ENCODE measurements at regions not wholly inside any gene's neighbourhood (a gene's known extent, or its start where the extent isn't known, plus 50 kb on each side); places are given as distances from the start of the nearest gene placed in this dataset.

DNA sequence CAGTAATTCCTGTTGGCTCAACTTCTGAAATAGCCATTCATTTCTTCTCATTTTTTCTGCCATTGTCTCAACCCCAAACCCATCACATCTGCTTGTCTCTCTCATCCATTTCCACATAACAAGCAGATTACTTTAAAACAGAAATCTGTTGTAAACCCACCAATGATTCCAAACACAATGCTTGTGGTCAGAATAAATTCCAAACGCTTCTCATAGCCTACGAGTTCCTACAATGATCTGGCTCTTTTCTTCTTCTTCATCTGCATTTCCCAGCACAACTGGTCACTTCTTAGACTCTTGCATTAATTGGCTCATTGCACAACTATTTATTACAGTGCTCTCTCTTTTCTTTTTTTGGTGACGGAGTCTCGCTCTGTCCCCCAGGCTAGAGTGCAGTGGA lies 364.1 kb downstream of the GATA3 start:
- DNase-seq (ENCODE audit: low read depth in 2 of 2), result no peak

DNA sequence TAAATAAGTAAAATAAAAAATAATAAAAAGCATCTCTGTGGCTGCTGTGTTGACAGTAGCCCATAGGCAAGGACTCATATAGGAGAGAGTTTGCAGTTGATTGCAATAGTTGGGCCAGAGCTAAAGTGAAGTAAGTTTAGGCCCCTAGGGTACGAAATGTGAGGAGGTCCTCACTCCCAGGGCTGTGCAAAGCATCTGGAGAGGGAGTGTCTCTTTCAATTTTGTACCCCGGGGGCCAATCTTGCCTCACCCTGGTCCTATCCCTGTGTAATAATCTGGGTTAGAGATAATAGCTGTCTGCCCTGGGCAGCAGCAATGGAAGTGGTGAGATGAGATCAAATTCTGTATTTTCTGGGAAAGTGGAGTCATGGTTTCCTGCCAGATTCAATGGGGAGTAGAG lies 365.7 kb downstream of the GATA3 start:
- DNase-seq (ENCODE audit: low read depth in 2 of 2), result no peak

DNA sequence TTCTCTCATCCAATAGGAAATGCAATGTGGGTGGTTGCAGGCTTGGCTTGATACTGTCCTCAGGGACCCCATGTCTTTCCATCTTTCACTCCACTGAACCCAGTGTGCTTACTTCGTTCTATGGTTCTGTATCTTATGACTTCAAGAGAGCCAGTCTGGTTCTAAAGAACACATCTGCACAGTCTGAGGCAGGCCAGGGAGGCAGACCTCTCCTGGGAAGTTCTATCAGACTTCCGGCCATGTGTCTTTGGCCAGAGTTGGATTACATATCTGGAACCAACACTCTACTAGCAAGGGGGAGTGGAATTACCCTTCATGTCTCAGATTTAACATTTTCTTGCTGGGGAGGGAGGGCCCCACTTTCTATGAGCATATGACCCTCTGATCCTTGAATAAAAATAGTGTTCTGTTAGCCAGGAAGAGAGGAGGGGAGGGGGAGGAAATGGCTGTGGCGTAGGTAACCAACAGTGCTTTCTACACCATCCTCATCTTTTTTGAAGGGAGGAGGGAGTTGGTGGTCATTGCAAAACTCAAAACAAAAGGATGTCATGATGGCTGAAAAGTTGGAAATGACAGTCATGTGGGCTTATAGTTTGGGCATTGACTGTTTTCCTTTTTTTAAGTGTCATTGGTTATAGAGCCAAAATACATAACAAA lies 370.2 kb downstream of the GATA3 start:
- DNase-seq (ENCODE audit: low read depth in 2 of 2), result no peak

DNA sequence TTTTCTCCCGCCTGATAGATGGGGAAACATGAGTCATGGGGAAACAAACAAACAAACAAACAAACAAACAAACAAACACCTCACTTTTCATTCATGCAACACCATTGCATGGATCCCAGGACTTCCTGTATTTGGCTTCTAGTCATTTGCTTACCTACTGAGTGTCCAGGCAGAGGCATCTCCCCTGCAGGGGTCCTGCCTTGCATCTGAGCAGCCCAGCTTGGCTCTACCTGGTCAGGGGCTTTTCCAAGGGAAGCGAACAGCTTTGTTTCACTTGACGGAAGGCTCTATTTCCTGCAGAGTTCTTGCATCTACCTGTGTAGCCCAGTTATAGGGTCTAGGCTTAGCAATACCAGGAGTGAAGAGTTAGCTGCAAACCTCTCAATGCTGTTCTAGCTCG lies 374.2 kb downstream of the GATA3 start:
- no peak for DNase-seq (ENCODE audit: low read depth in 2 of 2)

DNA sequence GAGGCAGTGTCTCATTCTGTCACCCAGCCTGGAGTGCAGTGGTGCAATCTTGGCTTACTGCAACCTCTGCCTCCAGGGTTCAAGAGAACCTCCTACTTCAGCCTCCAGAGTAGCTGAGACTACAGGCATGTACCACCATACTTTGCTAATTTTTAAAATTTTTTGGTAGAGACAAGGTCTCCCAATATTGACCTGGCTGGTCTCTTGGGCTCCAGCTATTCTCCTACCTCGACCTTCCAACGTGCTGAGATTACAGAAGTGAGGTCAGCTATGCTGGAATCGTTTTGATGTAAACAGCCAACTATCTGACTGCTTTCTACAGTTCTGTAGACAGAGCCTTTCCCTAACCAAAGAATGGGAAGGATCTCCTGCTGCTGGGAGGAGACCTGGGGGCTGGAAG lies 375.8 kb downstream of the GATA3 start:
- no peak for DNase-seq (ENCODE audit: low read depth in 2 of 2)

DNA sequence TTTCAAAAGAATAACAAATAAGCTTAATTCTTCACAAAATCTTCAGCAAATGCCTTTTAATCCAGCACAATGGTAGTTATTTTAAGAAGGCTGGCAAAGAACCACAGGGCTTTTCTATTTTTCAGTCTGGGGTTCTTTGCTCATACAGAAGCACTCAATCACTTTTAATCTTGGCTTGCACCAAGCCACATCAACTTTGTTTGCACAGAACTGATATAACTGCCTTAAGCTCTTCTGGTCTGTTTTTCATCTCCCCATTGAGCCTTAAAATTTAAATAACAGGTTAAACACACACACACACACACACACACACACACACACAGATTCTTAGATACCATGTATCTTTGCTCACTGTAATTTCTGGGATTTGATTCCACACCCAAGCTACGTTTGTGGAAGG lies 377.0 kb downstream of the GATA3 start:
- no peak for DNase-seq (ENCODE audit: low read depth in 2 of 2)

DNA sequence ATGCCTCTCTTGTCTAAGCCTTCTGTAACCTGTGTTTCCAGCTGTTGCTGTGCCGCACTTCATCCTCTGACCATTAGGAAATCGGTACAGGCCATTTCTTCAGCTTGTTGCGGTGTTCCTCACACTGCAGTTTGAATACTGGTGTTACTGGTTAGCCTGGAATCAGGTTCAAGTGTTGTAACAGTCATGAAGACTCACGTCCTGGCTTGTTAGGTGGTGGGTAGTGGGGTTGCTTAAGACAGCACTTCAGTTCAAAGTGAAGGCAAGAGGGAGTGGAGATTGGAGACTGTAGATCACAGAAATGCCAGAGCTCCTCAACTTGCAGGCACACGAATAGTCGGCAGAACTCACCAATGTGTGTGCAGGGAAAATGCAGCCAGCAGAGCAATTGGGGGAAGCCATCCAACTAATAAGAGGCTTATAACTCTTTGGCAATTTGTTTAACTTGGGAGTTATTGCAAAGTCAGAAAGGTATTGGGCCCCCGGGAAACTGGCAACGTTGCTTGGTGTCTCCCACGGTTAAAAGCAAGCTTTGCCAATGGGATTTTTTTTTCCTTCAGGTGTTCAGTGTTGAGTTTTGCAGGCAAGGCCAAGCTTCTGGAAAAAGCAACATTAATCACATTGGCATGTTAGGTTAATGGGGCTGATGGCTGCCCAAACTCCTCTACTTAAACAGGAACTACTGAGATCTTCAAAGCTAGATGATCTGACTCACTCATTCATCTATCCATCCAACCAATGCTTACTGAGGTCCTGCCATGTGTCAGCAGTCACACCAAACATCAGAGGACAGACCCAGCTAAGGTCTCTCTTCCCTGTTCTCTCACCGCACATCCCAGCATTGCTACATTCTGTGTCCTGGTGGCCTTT lies 380.9 kb downstream of the GATA3 start:
- DNase-seq (ENCODE audit: low read depth in 2 of 2), result no peak

DNA sequence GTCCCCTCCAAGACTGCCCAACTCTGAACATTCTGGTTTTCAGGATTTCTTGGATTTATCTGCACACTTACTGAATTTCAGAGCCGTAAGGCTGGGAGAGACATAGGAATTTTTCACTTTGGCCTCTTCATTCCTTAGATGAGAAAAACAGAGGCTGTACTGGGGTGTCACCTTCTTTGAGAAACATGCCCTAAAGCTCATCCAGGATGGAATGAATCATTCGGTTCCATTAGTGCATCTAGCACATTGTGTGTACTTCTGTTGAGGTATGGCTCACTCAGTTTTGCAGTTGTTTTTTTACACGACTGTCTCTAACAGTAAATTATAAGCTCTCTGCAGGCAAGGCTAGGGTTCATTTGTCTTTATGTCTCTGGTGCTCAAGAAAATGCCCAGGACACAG lies 383.4 kb downstream of the GATA3 start:
- DNase-seq (ENCODE audit: low read depth in 2 of 2), result no peak

DNA sequence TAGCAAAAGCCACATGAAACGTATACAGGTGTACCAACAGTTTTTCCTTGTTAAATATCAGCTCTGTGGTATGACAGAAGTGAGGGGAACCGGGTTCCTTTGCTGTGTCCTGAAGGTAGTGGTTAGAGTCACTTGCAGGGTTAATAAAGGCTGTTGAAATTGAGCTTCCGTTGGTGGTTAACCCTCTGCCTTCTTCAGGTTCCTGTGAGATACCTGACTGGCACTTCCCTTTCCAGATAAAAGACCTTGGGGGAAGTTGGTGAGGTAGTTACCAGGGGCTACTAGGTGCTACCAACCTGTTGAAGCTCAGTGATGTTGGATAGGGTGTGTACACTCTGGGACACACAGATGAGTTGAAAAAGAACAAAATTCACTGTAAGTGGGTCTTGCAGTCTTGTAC lies 384.1 kb downstream of the GATA3 start:
- DNase-seq (ENCODE audit: low read depth in 2 of 2), result no peak

DNA sequence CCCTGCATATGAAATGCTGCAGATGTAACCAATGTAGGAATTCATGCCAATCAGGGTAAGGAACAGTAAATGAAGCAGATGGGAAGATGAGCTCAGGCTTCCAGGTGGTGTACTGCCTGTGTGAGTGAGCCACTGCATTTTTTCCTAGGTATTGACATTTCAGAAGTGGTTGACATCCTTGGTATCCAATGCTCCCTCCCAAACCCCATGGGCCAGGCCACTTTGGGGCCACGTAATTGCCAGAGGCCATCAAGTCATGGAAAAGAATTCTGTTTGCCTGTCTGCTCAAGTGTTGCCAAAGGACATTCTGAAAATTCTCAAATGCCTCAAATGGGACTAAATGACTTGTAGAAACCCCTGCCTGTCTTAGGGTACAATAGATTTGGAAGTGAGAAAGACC lies 384.6 kb downstream of the GATA3 start:
- DNase-seq (ENCODE audit: low read depth in 2 of 2), result no peak

DNA sequence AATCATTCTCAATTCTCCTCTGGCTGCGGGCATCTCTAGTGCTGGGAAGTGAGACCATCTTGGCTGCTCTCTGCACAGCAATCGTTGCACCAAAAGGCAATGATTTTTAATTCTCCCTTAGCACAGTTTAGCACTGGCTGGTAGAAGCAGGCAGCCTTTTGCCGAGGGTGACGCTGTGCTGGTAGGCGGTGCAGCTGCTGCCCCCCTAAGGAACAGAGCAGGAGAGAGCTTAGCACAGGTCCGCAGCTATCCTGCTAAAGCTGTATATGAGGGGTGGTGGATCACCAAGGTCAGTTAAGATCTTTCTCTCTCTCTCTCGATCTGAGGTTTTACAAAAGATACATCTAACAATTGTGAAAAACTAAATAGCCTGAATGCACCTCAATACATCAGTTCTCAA lies 390.1 kb downstream of the GATA3 start:
- no peak for DNase-seq (ENCODE audit: low read depth in 2 of 2)

DNA sequence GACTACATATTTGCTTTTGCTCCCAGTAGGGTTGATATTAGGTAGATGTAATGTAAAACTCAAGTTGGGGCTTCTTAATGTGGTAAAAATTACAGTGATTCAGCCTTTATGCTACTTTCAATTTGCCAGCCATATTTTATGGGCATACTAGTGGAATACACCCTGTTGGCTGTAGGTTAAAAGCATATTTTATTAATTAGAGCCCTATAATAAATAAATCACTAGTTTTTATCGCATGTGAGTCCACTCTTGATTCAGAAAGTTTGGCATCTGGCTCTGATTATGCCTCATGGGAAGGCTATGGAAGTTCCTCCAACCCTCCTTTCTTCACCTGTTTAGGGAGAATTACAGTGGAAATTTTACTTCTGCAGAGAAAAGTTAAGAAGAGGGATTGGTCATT lies 390.9 kb downstream of the GATA3 start:
- no peak for DNase-seq (ENCODE audit: low read depth in 2 of 2)

DNA sequence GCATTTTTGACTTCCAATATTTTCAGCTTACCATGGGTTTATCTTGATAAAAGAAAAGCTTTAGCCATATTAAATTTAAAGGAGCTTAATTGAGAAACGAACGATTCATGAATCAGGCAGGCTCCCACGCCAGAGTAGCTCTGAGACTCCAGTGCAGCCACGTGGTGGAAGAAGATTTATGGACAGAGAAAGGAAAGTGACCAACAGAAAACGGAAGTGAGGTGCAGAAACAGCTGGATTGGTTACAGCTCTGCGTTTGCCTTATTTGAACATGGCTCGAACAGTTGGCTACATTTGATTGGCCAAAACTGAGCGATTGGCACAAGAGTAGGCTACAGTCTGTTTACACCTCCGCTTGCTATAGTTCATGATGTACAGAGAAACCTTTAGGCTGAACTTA lies 395.4 kb downstream of the GATA3 start:
- no peak for DNase-seq (ENCODE audit: low read depth in 2 of 2)

DNA sequence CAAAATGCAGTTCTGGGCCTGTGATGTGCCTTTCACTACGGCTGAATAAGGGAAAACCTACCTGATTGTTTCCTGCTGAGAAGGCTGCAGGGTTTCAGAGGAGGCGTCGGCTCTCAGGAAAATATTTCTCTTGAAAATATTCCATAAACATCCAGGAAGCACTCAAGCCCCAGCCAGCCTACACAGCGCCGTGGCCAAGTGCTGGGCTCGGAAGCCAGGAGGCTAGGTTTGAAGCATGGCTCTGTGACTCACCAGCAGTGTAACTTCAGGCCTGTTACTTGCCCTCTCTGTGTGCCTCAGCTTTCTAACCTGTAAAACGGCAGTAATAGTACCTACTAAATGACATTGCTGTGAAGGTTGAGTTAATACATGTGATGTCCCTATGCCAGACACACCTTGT lies 399.1 kb downstream of the GATA3 start:
- DNase-seq (ENCODE audit: low read depth in 2 of 2), result no peak

DNA sequence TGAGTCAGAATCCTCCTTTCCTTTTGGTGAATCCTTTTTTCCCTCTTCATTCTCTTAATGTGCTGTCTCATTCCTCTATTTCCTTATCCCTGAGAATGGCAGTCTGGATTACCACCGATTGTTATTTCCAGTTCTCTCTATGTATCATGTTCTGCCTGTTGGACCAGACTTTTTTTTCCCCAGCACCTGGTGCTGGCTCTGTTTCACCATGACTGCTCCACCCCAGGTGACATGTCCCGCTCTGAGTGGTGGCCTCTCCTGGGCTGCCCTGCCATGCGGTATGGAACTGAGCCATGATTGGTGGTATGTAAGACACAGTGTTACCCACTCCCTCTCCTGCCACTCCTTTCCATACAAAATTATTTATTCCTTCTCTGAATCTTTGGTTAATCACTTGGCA lies 399.9 kb downstream of the GATA3 start:
- DNase-seq (ENCODE audit: low read depth in 2 of 2), result no peak

DNA sequence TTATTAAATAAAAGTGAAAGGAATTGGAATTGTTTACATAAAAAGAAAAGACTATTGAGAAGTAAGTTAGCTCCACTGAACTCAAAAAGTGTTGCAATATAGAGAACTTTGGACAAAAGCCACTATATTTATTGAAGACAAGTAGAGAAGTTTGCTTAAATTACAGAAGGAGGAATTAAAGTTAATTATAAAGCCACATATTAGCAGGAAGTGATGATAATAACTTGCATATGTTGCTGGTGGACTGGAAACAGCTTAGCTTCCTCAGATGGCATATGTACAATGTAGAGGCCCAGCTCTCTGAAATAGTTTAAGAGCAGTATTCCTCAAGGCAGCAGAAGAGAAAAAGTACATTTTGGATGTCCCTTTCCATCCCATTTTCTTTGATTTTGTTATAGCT lies 400.7 kb downstream of the GATA3 start:
- no peak for DNase-seq (ENCODE audit: low read depth in 2 of 2)

DNA sequence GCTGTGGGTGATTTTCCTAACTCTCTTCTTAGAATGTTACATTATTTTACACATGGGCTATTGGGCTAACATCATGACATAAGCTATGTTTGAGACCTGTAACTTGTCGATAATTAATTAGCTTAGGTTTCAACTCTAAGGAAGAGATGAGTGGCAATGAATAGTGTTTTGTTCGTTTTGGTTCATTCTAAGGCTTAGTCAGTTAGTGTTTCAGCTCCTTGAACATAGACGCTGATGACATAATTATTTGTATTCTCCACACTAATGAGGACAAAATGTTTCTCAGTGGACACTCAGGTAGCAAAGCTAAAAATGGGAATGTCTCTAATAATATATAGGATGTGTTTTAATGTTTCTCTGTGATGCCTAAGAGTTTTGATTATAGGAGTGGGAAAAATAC lies 401.9 kb downstream of the GATA3 start:
- no peak for DNase-seq (ENCODE audit: low read depth in 2 of 2)

DNA sequence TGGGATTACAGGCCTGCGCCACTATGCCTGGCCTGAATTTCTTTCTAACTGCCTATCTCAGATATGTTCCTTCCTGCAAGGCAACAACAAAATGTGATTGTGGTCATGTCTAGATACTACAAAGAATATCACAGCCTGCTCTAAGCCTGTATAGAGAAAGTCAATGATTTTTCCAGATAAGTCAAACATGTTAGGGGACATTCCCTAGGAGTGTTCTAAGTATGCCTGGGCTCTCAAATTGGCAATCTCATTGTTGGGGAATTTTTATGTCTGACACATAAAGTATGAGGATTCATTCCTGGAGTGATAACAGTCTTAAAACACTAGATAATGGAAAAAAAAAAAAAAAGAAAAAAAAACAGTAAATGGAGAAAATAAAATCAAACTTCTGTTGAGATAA lies 406.1 kb downstream of the GATA3 start:
- no peak for DNase-seq (ENCODE audit: low read depth in 2 of 2)

DNA sequence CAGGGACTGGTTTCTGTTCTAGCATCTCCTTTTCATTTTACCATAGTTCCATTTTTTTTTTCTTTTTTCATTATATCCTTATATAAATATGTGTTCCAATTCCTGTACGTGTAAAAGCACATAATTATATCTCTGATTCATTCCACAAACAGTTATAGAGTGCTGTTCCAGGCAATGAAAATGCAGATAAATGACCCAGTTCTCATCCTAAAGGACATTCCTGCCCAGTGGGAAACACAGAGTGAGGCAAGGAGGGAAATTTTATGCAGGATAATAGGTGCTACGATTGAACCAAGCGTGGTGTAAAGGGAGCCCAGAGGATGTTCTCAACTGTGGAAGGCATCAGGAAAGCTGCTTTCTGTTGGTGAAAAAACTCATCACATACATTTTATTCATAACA lies 408.1 kb downstream of the GATA3 start:
- DNase-seq (ENCODE audit: low read depth in 2 of 2), result no peak

DNA sequence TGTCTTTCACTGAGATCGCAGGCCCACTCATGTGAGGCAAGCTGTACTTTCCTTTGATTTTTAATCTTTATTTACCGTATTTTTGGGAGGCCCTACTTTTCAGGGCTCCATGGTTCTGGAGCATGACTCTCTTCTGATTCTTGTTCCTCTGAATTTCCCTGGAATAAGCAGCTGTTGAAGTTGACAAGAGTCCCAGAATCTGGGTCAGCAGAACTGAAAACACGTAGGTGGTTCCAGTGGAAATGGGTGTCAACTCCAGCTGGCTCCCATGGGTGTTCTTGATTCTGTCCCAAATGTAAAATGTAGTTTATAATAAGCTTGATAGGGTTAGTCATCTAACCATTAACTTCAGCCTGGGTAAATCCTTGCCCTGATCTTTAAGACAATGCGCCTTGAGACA lies 409.4 kb downstream of the GATA3 start:
- no peak for DNase-seq (ENCODE audit: low read depth in 2 of 2)

DNA sequence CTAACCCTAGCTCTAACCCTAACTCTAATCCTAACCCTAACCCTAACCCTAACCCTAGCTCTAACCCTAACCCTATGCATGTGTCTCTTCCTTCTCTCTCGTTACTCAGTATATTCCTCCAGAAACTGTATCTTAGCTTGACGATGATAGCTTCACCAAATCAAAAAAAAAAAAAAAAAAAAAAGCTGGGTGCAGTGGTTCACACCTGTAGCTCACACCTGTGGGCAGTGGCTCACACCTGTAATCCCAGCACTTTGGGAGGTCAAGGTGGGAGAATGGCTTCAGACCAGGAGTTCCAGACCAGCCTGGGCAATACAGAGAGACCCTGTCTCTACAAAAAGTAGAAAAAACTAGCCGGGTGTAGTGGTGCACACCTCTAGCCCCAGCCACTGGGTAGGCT lies 414.0 kb downstream of the GATA3 start:
- no peak for DNase-seq (ENCODE audit: low read depth in 2 of 2)

DNA sequence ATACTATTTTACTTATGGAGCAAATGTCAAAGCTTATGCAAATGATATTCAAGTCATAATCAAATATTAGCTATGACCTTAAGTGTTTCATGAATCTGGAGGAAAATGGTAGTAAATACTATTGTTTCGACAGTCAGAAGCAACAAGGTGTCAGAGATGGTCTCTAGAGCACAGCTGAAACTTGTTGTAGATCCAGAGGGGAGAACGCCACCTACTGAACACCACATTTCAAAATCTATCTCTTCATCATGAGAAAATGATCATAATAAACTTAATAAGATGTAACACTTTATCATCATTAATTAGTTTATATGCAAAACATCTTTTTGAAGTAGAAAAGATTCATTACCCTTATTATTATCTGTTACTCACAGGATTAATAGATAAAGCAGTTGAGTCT lies 418.7 kb downstream of the GATA3 start:
- DNase-seq (ENCODE audit: low read depth in 2 of 2), result no peak

DNA sequence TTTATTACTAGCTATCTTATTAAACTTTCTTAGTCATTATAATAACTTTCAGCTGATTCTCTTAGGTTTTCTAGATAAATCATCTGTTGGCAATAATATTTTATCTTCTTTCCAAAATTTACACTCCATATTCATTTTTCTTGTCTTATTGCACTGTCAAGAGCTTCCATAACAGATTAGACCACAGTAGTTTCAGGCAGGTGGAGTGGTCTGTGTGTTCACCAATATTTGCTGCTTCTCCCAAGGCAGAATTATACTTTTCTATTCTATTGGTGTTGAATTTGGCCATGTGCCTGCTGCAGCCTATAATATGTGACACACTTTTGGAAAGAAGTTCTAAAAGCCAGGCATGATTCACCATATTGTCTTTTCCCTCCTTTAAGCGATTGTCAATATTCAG lies 422.8 kb downstream of the GATA3 start:
- DNase-seq (ENCODE audit: low read depth in 2 of 2), result no peak
